Right renal pelvis (tissue), 4 donors: ENCODE measurements at regions not wholly inside any gene's neighbourhood (a gene's known extent, or its start where the extent isn't known, plus 50 kb on each side); places are given as distances from the start of the nearest gene placed in this dataset.

ENCODE experiments used
- DNase-seq, 4 donors: peaks; one replicate each; pipeline ENCODE4 v3.0.0-alpha.2; 2013; ENCODE audit warnings: low read depth in 4 of 4, low spot score in 3 of 4, missing footprints in 1 of 4

DNA sequence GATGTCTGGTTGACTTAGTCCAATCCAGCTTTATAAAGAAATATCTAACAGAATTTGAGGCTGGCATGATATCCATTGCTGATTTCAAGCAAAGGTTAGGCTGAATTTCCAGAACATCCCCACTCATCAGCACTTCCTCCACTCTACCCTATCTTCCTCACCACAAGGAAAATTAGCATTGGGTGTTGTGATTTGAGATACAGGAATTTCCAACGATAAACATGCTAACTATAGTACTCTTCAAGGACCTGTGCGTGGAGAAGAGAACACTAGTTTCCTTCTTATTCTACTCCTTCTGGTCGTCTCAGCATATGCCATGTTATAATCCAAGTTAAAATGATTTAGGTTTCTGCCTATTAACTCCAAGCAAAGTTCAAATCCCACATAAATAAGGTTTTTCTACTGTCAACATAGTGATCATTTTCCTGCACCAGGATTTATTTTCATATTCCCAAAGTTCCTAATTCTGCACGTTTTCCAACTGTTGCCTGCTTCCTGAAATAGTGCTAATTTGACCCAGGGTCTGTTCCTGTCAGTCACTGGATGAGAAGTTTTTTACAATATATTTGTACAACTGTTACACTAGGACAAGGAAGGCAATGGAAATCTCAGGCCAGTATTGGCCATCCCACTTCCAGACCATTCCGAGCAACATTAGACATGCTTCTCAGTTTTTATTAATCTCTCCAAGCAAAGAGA, 177.6 kb upstream of the EDNRA start:
- peak in 1 of 4 donors; percentile 42 for DNase-seq

DNA sequence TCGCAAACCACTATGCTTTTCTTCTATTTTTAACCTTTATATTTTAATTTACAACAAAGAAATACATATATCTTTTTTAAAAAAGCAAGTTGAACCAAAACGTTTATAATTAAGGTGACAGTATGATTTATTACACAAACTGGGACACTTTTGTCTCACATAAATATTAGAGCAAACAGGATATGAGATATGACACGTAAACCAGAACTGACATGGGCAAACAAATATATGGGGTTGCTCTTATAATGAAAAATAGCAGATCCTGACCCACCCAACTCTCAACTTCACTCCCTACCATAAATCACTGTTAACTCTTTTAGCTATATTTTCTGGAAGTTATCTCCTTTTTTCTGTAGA, 177.0 kb upstream of the EDNRA start:
- DNase-seq = peak in 1 of 4 donors; percentile 26

GRCh38 chr4:147307896-147308674, 172.8 kb upstream of the EDNRA start:
- DNase-seq = peak in 1 of 4 donors; percentile 42

- no peak for DNase-seq
Measured at GRCh38 chr4:147309434-147309833, 171.5 kb upstream of the EDNRA start.

GRCh38 chr4:147310312-147310711, 170.6 kb upstream of the EDNRA start:
- no peak for DNase-seq

- no peak for DNase-seq
Measured at GRCh38 chr4:147311956-147312355, 168.9 kb upstream of the EDNRA start.

- peak in 3 of 4 donors; percentile 26 to 72 (median 61) for DNase-seq
Measured at GRCh38 chr4:147312376-147313046, 168.4 kb upstream of the EDNRA start.

DNA sequence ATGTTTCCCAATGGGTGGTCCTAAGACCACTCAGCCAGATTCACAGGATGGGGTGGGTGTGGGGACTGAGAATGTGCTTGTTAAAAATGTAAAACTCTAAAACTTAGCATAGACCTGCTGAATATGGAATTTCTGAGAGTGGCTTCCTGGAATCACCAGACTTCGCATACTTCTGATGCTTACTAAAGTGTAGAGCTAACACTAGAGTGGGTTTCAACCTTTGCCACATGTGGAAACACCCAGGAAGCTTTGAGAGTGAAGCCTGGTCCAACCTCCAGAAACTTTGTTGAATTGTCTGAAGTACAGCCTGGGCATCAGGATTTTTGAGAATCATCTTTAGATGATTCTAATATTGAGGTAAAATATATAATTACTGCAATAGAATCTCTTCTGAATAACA, 167.8 kb upstream of the EDNRA start:
- no peak for DNase-seq

- DNase-seq = no peak
Measured at GRCh38 chr4:147318586-147318985, 162.3 kb upstream of the EDNRA start.

DNA sequence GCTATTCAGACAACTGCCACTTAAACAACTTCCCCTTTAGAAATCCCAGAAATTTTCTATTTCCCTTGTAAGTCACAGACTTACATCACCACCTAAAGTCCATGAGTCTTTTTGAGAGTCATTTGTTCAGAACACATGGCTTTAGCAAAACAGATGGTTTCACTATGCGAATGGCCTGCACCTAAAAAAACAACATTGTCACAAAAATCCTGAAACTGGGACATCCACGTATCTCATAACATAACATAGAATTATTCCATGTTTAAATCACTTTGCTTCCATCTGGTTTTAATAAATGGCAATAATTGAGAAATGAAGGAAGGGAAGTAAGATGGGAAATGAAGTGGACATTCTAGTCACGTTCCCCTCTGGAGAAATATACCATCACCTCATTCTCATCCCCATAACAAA, 155.3 kb upstream of the EDNRA start:
- DNase-seq = no peak

DNA sequence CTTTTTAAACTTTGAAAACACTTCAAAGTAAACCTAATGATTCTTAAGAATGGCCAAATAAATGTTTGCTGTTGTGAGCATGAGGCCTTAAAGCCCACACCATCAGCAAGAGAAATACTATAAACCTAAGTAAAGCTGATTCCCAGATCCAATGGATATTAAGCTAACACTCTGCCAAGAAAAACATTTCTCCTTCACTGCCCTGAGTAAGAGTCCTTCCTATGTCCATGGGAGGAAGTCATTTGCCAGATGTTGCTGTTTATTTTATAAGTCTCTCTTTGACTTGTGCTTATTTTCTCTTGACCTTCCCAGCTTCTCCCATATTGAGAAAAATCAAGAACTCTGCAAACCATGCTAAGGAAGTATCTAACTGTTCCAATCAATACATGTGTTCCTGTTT, 154.3 kb upstream of the EDNRA start:
- no peak for DNase-seq

DNA sequence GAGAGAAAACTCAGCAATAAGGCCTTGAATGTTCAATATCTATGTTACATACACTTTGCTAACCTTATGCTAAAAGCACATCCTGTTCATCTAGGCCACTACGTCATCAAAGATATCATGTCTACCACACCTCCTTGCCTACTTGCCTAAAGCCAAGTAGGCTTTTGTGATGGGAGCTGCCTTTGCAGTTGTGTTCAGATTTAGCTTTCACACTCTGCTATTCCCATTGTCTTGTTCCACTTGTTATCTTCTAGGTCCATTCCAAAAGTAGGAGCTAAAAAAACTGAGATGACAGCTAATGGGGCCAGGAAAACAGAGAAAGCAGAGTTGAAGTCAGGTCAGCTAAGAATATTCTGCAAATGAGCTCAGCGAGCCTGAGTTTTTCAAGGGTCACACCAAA, 153.6 kb upstream of the EDNRA start:
- no peak for DNase-seq

DNA sequence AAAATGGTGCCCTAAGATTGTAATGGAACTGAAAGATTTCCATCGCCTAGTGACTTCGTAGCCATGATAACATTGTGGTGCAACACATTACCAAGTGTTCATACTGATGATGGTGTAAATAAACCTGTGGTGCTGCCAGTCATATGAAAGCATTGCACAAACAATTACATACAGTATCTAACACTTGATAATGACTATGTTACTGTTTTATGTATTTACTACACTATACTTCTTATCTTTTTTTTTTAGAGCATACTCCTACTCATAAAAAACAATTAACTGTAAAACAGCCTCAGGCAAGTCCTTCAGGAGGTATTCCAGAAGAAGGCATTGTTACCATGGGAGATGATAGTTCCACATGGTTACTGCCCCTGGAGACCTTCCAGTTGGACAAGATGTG, 152.7 kb upstream of the EDNRA start:
- no peak for DNase-seq

- DNase-seq = no peak
Measured at GRCh38 chr4:147328756-147329446, 152.0 kb upstream of the EDNRA start.

GRCh38 chr4:147332091-147332490, 148.8 kb upstream of the EDNRA start:
- no peak for DNase-seq

- no peak for DNase-seq
Measured at GRCh38 chr4:147334478-147334877, 146.4 kb upstream of the EDNRA start.

DNA sequence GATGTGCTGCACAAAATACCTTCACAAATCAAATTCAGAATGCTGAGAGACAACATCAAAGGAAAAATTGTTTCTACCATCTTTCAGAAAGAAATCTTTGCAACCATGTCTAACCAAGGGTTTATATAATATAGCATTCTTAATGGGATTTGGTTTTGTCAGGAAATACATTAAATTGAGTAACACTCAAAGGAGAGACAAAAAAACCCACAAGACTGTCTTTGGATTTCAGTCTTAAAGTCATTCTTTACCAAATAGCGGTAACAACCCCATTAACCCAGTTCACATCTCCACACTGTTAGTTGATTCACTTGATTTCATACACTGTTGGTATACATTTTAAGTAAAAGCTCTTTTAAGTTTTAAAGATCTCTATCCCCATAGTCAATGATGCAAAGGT, 145.7 kb upstream of the EDNRA start:
- DNase-seq = no peak

DNA sequence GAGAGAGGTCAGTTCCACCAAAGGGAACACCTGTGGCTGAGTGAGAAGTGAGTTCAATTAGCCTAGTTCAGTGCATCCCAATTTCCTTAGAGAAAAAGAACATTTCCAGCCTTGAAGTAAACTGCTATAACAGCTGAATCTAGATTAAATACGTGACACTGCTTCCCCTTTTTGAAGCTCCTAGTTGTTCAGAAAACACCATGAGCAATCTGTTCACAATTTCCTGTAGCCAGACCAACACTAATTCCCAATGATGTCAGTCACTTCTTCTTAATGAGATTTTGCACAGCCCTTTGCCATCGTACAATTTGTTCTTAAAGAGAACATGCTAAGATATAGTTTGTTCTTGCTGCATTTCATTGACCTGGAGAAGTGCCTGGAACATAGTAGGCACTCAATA, 144.6 kb upstream of the EDNRA start:
- no peak for DNase-seq

GRCh38 chr4:147339100-147339499, 141.8 kb upstream of the EDNRA start:
- DNase-seq = no peak

DNA sequence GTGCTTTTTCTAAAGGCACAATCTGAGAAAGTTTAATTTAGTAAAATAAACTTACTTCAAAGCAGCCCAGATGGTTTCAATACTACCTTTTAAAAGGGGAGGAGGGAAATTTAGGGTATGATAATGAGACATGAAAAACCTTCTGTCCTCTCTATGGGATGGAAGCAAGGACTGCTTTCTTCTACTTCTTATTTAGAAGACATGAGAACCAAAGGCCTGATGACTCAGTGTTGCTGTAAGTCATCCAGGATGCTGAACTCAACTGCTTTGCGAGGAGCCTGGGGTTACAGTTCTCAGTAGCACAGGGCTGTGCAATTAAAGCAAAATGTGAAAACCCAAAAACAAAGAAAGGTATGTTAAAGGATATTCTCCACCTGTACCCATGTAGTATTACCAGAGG, 140.8 kb upstream of the EDNRA start:
- DNase-seq = no peak

DNA sequence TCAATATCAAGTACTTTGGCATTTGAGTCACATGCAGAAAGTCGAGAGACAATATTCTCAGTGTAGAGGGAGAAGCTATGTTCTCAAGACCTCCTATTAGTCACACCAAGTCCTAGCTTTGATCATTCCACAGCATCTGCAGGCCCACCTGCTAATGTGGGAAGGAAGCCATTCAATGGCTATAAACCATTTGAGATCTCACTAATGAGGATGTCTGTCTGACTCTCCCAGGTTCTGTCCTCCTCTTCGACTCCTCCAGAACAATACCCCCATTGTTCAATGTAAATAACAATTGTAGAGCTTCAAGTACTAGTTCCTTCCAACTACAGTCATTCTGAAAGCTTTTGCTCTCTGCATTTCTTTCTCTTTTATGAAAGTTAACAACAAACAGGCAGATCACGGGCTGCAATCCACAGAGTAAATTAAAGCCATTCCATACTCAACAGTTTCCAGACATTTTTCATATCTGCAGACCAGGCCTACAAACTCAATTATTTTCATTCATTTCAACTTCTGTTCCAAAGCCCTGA, 140.2 kb upstream of the EDNRA start:
- DNase-seq = no peak
